MM.1S (cell line): ENCODE measurements at regions not wholly inside any gene's neighbourhood (a gene's known extent, or its start where the extent isn't known, plus 50 kb on each side); places are given as distances from the start of the nearest gene placed in this dataset.

Experiments
- CTCF ChIP-seq: fragments of 300-600 bp; sonication (generic); IDR thresholded peaks from 2 replicates; pipeline ENCODE4 v1.5.1; 2016; ENCODE audit warnings: antibody characterized with exemption, low read length, mixed read lengths
- EZH2 ChIP-seq: fragments of 300-600 bp; sonication (generic); optimal IDR thresholded peaks from 2 replicates; pipeline ENCODE3; 2017; ENCODE audit warnings: low read depth, mild to moderate bottlenecking, antibody characterized with exemption, low read length, mixed read lengths

DNA sequence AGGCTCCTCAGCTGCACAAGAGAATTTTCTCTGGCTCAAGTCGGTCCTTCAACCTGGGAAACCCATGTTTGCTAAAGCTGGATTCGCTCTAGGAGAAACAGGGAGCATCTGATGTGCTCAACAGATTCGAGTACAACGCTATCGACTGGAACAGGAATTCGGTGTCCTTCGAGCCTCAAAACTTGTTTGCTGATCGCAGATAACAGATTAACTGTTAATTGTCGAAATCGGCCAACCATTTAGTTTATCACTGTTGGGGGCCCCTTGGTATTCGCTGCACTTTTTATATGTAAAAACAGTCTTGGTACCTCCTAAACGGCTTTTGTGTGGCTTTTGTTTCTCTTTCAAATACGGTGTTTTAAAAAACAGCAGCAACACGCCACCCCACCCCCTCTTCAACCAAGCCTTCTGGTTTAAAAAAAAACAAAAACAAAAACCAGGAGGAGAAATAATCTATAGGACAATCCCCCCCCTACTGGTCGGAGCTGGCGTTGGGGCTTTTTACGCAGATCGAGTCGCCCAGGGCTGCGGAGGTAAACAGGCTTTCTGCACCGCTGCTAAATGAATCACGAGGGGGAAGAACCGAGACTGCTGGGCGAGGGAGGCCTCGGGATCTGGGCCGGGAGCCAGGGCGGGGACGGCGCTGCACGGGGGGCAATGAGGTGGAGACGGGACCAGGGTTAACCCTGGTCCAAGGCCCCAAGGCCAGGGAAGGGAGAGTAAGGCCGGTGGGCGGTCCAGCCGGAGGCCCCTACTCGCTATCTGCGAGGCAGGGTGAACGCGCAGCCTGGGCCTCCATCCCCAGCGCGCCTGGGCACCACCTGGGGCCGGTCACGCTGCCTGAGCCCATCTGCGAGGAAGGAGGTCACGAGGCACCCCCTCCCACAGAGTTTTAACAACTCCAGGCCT is 71.7 kb upstream of the BCOR start:
- TF ChIP-seq EZH2 (no peak), CTCF (peak; percentile 56)
